ENCODE measurements at regions not wholly inside any gene's neighbourhood (a gene's known extent, or its start where the extent isn't known, plus 50 kb on each side); places are given as distances from the start of the nearest gene placed in this dataset.

- ATAC-seq (ENCODE audit: low FRiP score in 2 of 2) (no peak), DNase-seq (no peak)
- H3K36me3 ChIP-seq: no peaks in the 10 kb centered on the region
- H3K4me1 ChIP-seq: no peaks in the 10 kb centered on the region
- TF ChIP-seq POLR2A (IDR thresholded peaks at IDR 0.05) (no peak), POLR2AphosphoS5 (IDR thresholded peaks at IDR 0.05) (no peak), EP300 (IDR thresholded peaks at IDR 0.05) (no peak)
- TF ChIP-seq, protein P1, sequence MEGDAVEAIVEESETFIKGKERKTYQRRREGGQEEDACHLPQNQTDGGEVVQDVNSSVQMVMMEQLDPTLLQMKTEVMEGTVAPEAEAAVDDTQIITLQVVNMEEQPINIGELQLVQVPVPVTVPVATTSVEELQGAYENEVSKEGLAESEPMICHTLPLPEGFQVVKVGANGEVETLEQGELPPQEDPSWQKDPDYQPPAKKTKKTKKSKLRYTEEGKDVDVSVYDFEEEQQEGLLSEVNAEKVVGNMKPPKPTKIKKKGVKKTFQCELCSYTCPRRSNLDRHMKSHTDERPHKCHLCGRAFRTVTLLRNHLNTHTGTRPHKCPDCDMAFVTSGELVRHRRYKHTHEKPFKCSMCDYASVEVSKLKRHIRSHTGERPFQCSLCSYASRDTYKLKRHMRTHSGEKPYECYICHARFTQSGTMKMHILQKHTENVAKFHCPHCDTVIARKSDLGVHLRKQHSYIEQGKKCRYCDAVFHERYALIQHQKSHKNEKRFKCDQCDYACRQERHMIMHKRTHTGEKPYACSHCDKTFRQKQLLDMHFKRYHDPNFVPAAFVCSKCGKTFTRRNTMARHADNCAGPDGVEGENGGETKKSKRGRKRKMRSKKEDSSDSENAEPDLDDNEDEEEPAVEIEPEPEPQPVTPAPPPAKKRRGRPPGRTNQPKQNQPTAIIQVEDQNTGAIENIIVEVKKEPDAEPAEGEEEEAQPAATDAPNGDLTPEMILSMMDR (IDR thresholded peaks at IDR 0.05): no peak
- 54 to 64% methylated on average over 2 of the region's 2 CpGs for WGBS, 2 donors
- no peak overlapping the region for H3K27ac ChIP-seq
- no peak overlapping the region for H3K4me3 ChIP-seq
- no peaks in the 10 kb centered on the region for H3K27me3 ChIP-seq
- H3K9me3 ChIP-seq: no peaks in the 10 kb centered on the region
These were observed 288.9 kb downstream of the EDEM1 start for GRCh38 chr3:5476403-5476802.

- H3K9me3 ChIP-seq: no peaks in the 10 kb centered on the region
- DNase-seq (no peak), ATAC-seq (ENCODE audit: low FRiP score in 2 of 2) (no peak)
- no peak overlapping the region for H3K4me3 ChIP-seq
- no peaks in the 10 kb centered on the region for H3K4me1 ChIP-seq
- no peak overlapping the region for H3K27ac ChIP-seq
- no peaks in the 10 kb centered on the region for H3K27me3 ChIP-seq
- TF ChIP-seq POLR2A (IDR thresholded peaks at IDR 0.05) (no peak), EP300 (IDR thresholded peaks at IDR 0.05) (no peak), POLR2AphosphoS5 (IDR thresholded peaks at IDR 0.05) (no peak)
- TF ChIP-seq, protein P1 (IDR thresholded peaks at IDR 0.05): no peak
- 98 to 100% methylated on average over 2 of the region's 2 CpGs for WGBS, 2 donors
- H3K36me3 ChIP-seq: no peaks in the 10 kb centered on the region
These were observed 291.8 kb downstream of the EDEM1 start for GRCh38 chr3:5479229-5479799.

- 78 to 85% methylated on average over 8 of the region's 8 CpGs for whole genome bisulfite sequencing, 2 donors
- Histone ChIP-seq H3K9me3 (no peaks in the 10 kb centered on the region), H3K36me3 (no peaks in the 10 kb centered on the region), H3K4me3 (no peak overlapping the region), H3K4me1 (no peaks in the 10 kb centered on the region), H3K27ac (no peak overlapping the region), H3K27me3 (no peaks in the 10 kb centered on the region)
- DNase-seq (no peak), ATAC-seq (ENCODE audit: low FRiP score in 2 of 2) (no peak)
- TF ChIP-seq POLR2A (IDR thresholded peaks at IDR 0.05) (no peak), EP300 (IDR thresholded peaks at IDR 0.05) (no peak), POLR2AphosphoS5 (IDR thresholded peaks at IDR 0.05) (no peak)
- TF ChIP-seq, protein P1 (IDR thresholded peaks at IDR 0.05): no peak
These were observed 292.7 kb downstream of the EDEM1 start for GRCh38 chr3:5480190-5480589.

- Histone ChIP-seq H3K36me3 (no peaks in the 10 kb centered on the region), H3K4me1 (no peaks in the 10 kb centered on the region), H3K9me3 (no peaks in the 10 kb centered on the region), H3K27ac (no peak overlapping the region), H3K27me3 (no peaks in the 10 kb centered on the region), H3K4me3 (no peak overlapping the region)
- no peak for ATAC-seq (ENCODE audit: low FRiP score in 2 of 2)
- WGBS, 2 donors: 70 to 77% methylated on average over 5 of the region's 5 CpGs
- TF ChIP-seq, protein P1 (IDR thresholded peaks at IDR 0.05): no peak
- no peak for TF ChIP-seq POLR2AphosphoS5 (IDR thresholded peaks at IDR 0.05)
- TF ChIP-seq EP300 (IDR thresholded peaks at IDR 0.05): no peak
- TF ChIP-seq POLR2A (IDR thresholded peaks at IDR 0.05): no peak
- no peak for DNase-seq
These were observed 297.9 kb downstream of the EDEM1 start for GRCh38 chr3:5485427-5485826.

DNA sequence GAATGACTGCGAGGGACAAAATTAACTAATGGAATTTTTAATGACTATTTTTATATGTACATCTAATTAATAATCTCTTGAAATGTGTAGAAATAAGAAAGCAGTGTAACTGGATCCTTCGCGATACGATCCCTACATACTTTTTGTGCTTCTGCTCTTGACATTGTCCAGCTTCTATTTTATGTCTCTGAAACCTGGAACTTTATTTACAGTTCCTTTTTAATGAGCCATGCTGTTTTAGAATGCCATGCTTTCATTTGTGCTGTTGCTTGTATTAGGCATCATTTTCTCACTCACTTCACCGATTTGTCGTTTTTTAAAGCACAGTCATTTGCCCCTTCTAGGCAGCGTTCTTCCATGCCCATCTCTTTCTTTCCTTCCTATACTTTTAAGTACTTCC, 301.3 kb downstream of the EDEM1 start:
- ATAC-seq (ENCODE audit: low FRiP score in 2 of 2): no peak
- no peaks in the 10 kb centered on the region for H3K4me1 ChIP-seq
- no peak overlapping the region for H3K27ac ChIP-seq
- no peaks in the 10 kb centered on the region for H3K36me3 ChIP-seq
- no peaks in the 10 kb centered on the region for H3K27me3 ChIP-seq
- TF ChIP-seq POLR2AphosphoS5 (IDR thresholded peaks at IDR 0.05) (no peak), POLR2A (IDR thresholded peaks at IDR 0.05) (no peak), EP300 (IDR thresholded peaks at IDR 0.05) (no peak)
- TF ChIP-seq, protein P1 (IDR thresholded peaks at IDR 0.05): no peak
- H3K4me3 ChIP-seq: no peak overlapping the region
- H3K9me3 ChIP-seq: no peaks in the 10 kb centered on the region
- WGBS, 2 donors: 91 to 93% methylated on average over 7 of the region's 7 CpGs
- no peak for DNase-seq
